Keratinocyte (primary cell): ENCODE measurements at regions not wholly inside any gene's neighbourhood (a gene's known extent, or its start where the extent isn't known, plus 50 kb on each side); places are given as distances from the start of the nearest gene placed in this dataset.

Experiments used
- DNase-seq: peaks from one replicate; pipeline ENCODE4 v3.0.0-alpha.2; 2011; ENCODE audit warnings: low read depth, missing footprints, low spot score
- FAIRE-seq: peaks from 2 replicates; lab custom pipeline; 2011; peaks lifted over from hg19 to GRCh38; lab: Jason Lieb, UNC
- H2AFZ ChIP-seq: 2 replicates; pipeline ENCODE4 v1.6.0; 2012; ENCODE audit warnings: low read length, control low read depth, inconsistent platforms; ENCODE audit not compliant: control insufficient read depth
- H3K27ac ChIP-seq: 2 replicates; pipeline ENCODE4 v1.5.1; 2011; ENCODE audit warnings: low read length; ENCODE audit not compliant: control insufficient read depth, insufficient read depth
- H3K27me3 ChIP-seq: 3 replicates; pipeline ENCODE4 v1.6.0; 2011; ENCODE audit warnings: low read length; ENCODE audit not compliant: control insufficient read depth, insufficient read depth; ENCODE audit errors: extremely low read depth
- H3K36me3 ChIP-seq, 2 experiments: 2 replicates in 1 of 2; 3 replicates in 1 of 2; pipeline ENCODE4 v1.5.1; 2011; ENCODE audit warnings: low read length in 2 of 2, mild to moderate bottlenecking in 1 of 2; ENCODE audit not compliant: control insufficient read depth in 2 of 2, insufficient read depth in 2 of 2; ENCODE audit errors: extremely low read depth in 1 of 2
- H3K4me1 ChIP-seq: 3 replicates; pipeline ENCODE4 v1.5.1; 2011; ENCODE audit warnings: low read length; ENCODE audit not compliant: control insufficient read depth, insufficient read depth; ENCODE audit errors: extremely low read depth
- H3K4me2 ChIP-seq: 3 replicates; pipeline ENCODE4 v1.6.0; 2011; ENCODE audit warnings: low read depth, low read length; ENCODE audit not compliant: control insufficient read depth, insufficient read depth; ENCODE audit errors: extremely low read depth
- H3K4me3 ChIP-seq, 3 experiments: fragments of 200-600 bp in 1 of 3; sonication (generic) in 1 of 3; 2 replicates in 2 of 3; 3 replicates in 1 of 3; pipeline ENCODE4 v1.5.1; 2011 to 2016; ENCODE audit warnings: low read length in 3 of 3, mild to moderate bottlenecking in 3 of 3, control low read depth in 2 of 3, inconsistent platforms in 1 of 3, low read depth in 1 of 3, mixed read lengths in 1 of 3, mixed run types in 1 of 3, moderate library complexity in 1 of 3; ENCODE audit not compliant: control insufficient read depth in 2 of 3, insufficient read depth in 2 of 3; ENCODE audit errors: extremely low read depth in 1 of 3
- H3K79me2 ChIP-seq: 2 replicates; pipeline ENCODE4 v1.6.0; 2012; ENCODE audit warnings: low read length; ENCODE audit not compliant: control insufficient read depth, insufficient read depth
- H3K9ac ChIP-seq: 3 replicates; pipeline ENCODE4 v1.6.0; 2011; ENCODE audit warnings: low read length; ENCODE audit not compliant: control insufficient read depth, insufficient read depth; ENCODE audit errors: extremely low read depth
- H3K9me1 ChIP-seq: 3 replicates; pipeline ENCODE4 v1.6.0; 2011; ENCODE audit warnings: low read length; ENCODE audit not compliant: control insufficient read depth, insufficient read depth; ENCODE audit errors: extremely low read depth
- H3K9me3 ChIP-seq: 2 replicates; pipeline ENCODE4 v1.5.1; 2012; ENCODE audit warnings: low read depth, low read length; ENCODE audit not compliant: control insufficient read depth
- H4K20me1 ChIP-seq: 3 replicates; pipeline ENCODE4 v1.6.0; 2011; ENCODE audit warnings: low read length; ENCODE audit not compliant: control insufficient read depth, insufficient read depth; ENCODE audit errors: extremely low read depth
- EZH2 ChIP-seq: IDR thresholded peaks from one replicate; pipeline ENCODE4 v1.6.1; 2012; ENCODE audit warnings: inconsistent platforms, mild to moderate bottlenecking, low read length, moderate library complexity
- dilution Hi-C: fragments of 300-500 bp; cut with MboI; formaldehyde crosslinking; loops from one replicate; pipeline ENCODE4 v1.7.0; 2020; ENCODE audit warnings: low sequenced_read_pairs; ENCODE audit not compliant: extremely low pct_ligation_motif_present
- TF ChIP-seq, protein P1 (sequence below), 3 experiments: IDR thresholded peaks in 1 of 3; conservative IDR thresholded peaks in 1 of 3; optimal IDR thresholded peaks in 1 of 3; 2 replicates in 2 of 3; 3 replicates in 1 of 3; pipeline versions ENCODE3 to v1.5.1; 2011; ENCODE audit warnings: low read length in 3 of 3, mild to moderate bottlenecking in 3 of 3, moderate library complexity in 2 of 3, control low read depth in 1 of 3, inconsistent platforms in 1 of 3; ENCODE audit not compliant: insufficient read depth in 2 of 3; ENCODE audit errors: extremely low read depth in 1 of 3

DNA sequence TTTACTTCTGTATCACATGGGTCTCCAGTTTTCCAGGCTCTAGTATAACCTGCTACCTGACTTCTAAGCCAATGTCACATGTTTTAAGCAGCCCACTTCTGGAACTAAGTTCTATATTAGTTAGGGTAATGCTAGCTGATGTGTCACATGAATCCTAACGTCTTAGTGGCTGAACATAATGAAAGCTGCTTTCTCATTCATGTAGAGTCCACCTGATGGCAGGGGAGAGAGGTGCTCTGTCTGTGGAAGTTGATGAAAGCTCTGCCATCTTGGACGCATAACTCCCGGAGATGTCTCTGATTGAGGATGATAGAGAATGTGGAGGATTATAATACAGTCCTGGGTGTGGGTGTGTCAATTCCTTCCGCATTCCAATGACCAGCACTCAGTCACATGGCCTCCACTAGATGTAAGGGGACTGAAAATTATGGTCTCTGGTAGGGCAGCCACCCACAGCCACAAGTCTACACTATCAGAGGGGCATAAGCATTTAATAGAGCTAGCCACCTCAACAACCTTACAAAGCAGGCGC is 234.4 kb upstream of the CRY1 start:
- H3K4me3 ChIP-seq = no peak overlapping the region
- FAIRE-seq (no peak), DNase-seq (no peak)
- H3K79me2 ChIP-seq = peaks cover 16% of the 10 kb centered on the region
- no peak overlapping the region for H3K9ac ChIP-seq
- H4K20me1 ChIP-seq = no peaks in the 10 kb centered on the region
- TF ChIP-seq, protein P1, sequence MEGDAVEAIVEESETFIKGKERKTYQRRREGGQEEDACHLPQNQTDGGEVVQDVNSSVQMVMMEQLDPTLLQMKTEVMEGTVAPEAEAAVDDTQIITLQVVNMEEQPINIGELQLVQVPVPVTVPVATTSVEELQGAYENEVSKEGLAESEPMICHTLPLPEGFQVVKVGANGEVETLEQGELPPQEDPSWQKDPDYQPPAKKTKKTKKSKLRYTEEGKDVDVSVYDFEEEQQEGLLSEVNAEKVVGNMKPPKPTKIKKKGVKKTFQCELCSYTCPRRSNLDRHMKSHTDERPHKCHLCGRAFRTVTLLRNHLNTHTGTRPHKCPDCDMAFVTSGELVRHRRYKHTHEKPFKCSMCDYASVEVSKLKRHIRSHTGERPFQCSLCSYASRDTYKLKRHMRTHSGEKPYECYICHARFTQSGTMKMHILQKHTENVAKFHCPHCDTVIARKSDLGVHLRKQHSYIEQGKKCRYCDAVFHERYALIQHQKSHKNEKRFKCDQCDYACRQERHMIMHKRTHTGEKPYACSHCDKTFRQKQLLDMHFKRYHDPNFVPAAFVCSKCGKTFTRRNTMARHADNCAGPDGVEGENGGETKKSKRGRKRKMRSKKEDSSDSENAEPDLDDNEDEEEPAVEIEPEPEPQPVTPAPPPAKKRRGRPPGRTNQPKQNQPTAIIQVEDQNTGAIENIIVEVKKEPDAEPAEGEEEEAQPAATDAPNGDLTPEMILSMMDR (optimal IDR thresholded peaks at IDR 0.05 in 1 of 3, IDR thresholded peaks at IDR 0.05 in 1 of 3, conservative IDR thresholded peaks at IDR 0.05 in 1 of 3; ENCODE audit: extremely low read depth in 1 of 3, insufficient read depth in 2 of 3, low read length in 3 of 3) = no peak
- no peak for TF ChIP-seq EZH2
- H3K4me1 ChIP-seq = peaks cover 15% of the 10 kb centered on the region
- no peak overlapping the region for H3K27ac ChIP-seq
- H3K9me3 ChIP-seq = no peaks in the 10 kb centered on the region
- dilution Hi-C loops = no loop called here
- H3K9me1 ChIP-seq = no peaks in the 10 kb centered on the region
- H3K27me3 ChIP-seq = no peaks in the 10 kb centered on the region
- no peak overlapping the region for H2AFZ ChIP-seq
- H3K4me2 ChIP-seq = no peak overlapping the region
- H3K36me3 ChIP-seq = no peaks in the 10 kb centered on the region

DNA sequence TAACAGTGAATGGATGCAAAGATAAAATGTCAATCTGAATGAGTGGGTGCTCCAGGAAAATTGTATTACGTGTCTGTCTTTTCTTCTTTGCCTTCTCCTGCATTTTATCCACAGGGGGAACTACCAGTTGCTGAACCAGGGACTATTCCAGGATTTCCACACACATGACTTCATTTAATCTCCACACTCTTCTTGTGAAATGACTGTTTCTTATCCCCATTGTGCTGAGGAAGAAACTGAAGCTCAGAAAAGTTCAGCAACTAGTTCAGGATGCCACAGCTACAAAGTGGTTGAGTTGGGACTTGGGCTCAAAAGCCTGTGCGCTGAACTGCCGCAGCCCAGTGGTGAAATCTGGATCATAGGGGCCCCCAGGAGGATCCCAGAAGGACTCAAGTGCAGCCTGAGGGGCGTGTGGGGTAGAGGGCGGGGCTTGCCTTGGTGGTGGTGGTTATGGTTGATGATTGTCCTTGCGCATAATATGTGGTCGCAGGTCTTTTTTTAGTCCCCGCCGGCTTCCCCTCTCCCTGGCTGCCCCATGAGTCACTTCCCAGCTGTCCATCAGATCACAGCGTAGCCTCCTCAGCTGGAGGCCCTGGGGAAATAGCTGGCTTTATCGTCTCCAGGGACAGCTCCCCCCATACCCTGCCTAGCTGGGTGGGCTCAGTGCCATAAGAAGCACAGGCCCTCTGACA is 235.2 kb upstream of the CRY1 start:
- no peaks in the 10 kb centered on the region for H3K9me3 ChIP-seq
- H3K27ac ChIP-seq = no peak overlapping the region
- H3K4me2 ChIP-seq = no peak overlapping the region
- H2AFZ ChIP-seq = no peak overlapping the region
- peaks cover 15% of the 10 kb centered on the region for H3K4me1 ChIP-seq
- H3K4me3 ChIP-seq = no peak overlapping the region
- DNase-seq (no peak), FAIRE-seq (no peak)
- dilution Hi-C loops = no loop called here
- H3K9ac ChIP-seq = no peak overlapping the region
- H3K79me2 ChIP-seq = peaks cover 14% of the 10 kb centered on the region
- no peaks in the 10 kb centered on the region for H3K27me3 ChIP-seq
- H3K36me3 ChIP-seq = no peaks in the 10 kb centered on the region
- no peaks in the 10 kb centered on the region for H3K9me1 ChIP-seq
- no peaks in the 10 kb centered on the region for H4K20me1 ChIP-seq
- no peak for TF ChIP-seq EZH2
- TF ChIP-seq, protein P1 (optimal IDR thresholded peaks at IDR 0.05 in 1 of 3, IDR thresholded peaks at IDR 0.05 in 1 of 3, conservative IDR thresholded peaks at IDR 0.05 in 1 of 3; ENCODE audit: extremely low read depth in 1 of 3, insufficient read depth in 2 of 3, low read length in 3 of 3) = no peak
